GM12878 (cell line): ENCODE measurements at regions not wholly inside any gene's neighbourhood (a gene's known extent, or its start where the extent isn't known, plus 50 kb on each side); places are given as distances from the start of the nearest gene placed in this dataset.

Experiments used
- ATAC-seq: fragments of 200-7000 bp; cut with Tn5 transposase; 3 replicates; pipeline ENCODE4 v1.9.1; 2020; ENCODE audit warnings: mild to moderate bottlenecking, moderate library complexity
- BruUV-seq: library from RNA; stranded (reverse); fragments of 400-500 nt; replicated peaks from 2 replicates; lab custom pipeline; 2021; lab: Mats Ljungman, UMichigan
- CTCF ChIA-PET: fragments of 300-600 bp; sonication (Branson Sonifier 250); formaldehyde crosslinking; extraction: SDS; loops from one replicate; lab custom pipeline; 2021; ENCODE audit warnings: inconsistent platforms; lab: Yijun Ruan, JAX
- POLR2A ChIA-PET: fragments of 350-600 bp; formaldehyde crosslinking; extraction: SDS; loops from one replicate; lab custom pipeline; 2021; ENCODE audit warnings: inconsistent platforms; lab: Charles Lee
- RAD21 ChIA-PET: fragments of 300-600 bp; sonication (Branson Sonifier 250); formaldehyde crosslinking; loops from one replicate; lab custom pipeline; 2023; ENCODE audit warnings: antibody characterized with exemption; ENCODE audit not compliant: unreplicated experiment; lab: Charles Lee
- SMC1A ChIA-PET: fragments of 300-600 bp; sonication (Branson Sonifier 250); formaldehyde crosslinking; loops from one replicate; lab custom pipeline; 2023; ENCODE audit not compliant: unreplicated experiment, uncharacterized antibody; lab: Charles Lee
- DNase-seq: peaks from one replicate; pipeline ENCODE4 v3.0.0-alpha.2; 2011; ENCODE audit warnings: low read depth, low spot score
- FAIRE-seq: peaks from 3 replicates; lab custom pipeline; 2011; peaks lifted over from hg19 to GRCh38; lab: Jason Lieb, UNC
- H2AFZ ChIP-seq: 2 replicates; pipeline ENCODE4 v1.6.0; 2011; ENCODE audit warnings: low read depth, low read length, control low read depth; ENCODE audit not compliant: control insufficient read depth
- H3K27ac ChIP-seq: 2 replicates; pipeline ENCODE4 v1.5.1; 2011; ENCODE audit warnings: control low read depth; ENCODE audit not compliant: control insufficient read depth, insufficient read depth
- H3K27me3 ChIP-seq, 2 experiments: replicated peaks in 1 of 2; 2 replicates each; pipeline versions ENCODE4 v1.6.0 to v1.6.1; 2011; ENCODE audit warnings: low read length in 1 of 2; ENCODE audit not compliant: control insufficient read depth in 2 of 2, insufficient read depth in 2 of 2
- H3K36me3 ChIP-seq, 2 experiments: 2 replicates each; pipeline ENCODE4 v1.5.1; 2011; ENCODE audit warnings: low read length in 1 of 2; ENCODE audit not compliant: control insufficient read depth in 2 of 2, insufficient read depth in 2 of 2
- H3K4me1 ChIP-seq: 2 replicates; pipeline ENCODE4 v1.6.1; 2011; ENCODE audit warnings: mild to moderate bottlenecking, low read length, moderate library complexity, mixed read lengths; ENCODE audit not compliant: control insufficient read depth, insufficient read depth
- H3K4me2 ChIP-seq: 2 replicates; pipeline ENCODE4 v1.6.0; 2011; ENCODE audit warnings: control low read depth; ENCODE audit not compliant: control insufficient read depth, insufficient read depth
- H3K4me3 ChIP-seq: fragments of 200-600 bp; sonication (generic); 2 replicates; pipeline ENCODE4 v1.5.1; 2016
- H3K79me2 ChIP-seq: 2 replicates; pipeline ENCODE4 v1.6.0; 2011; ENCODE audit warnings: low read length; ENCODE audit not compliant: control insufficient read depth, insufficient read depth
- H3K9ac ChIP-seq: 2 replicates; pipeline ENCODE4 v1.8.0; 2011; ENCODE audit warnings: low read length, control low read depth, mixed read lengths; ENCODE audit not compliant: control insufficient read depth, insufficient read depth
- H3K9me3 ChIP-seq: replicated peaks from 3 replicates; pipeline ENCODE4 v1.5.1; 2011; ENCODE audit warnings: mild to moderate bottlenecking, low read length; ENCODE audit not compliant: control insufficient read depth, insufficient read depth
- H4K20me1 ChIP-seq: 2 replicates; pipeline ENCODE4 v1.6.0; 2011; ENCODE audit not compliant: control insufficient read depth, insufficient read depth
- ATF7 ChIP-seq: fragments of 450-650 bp; IDR thresholded peaks from 2 replicates; pipeline ENCODE4 v1.6.1; 2016; ENCODE audit warnings: low read depth, mild to moderate bottlenecking
- HDAC6 ChIP-seq: fragments of 200-600 bp; sonication (generic); IDR thresholded peaks from one replicate; pipeline ENCODE4 v1.8.0; 2017; ENCODE audit warnings: antibody characterized with exemption; ENCODE audit not compliant: unreplicated experiment
- HDGF ChIP-seq: fragments of 450-650 bp; IDR thresholded peaks from 2 replicates; pipeline ENCODE4 v1.6.1; 2016; ENCODE audit warnings: antibody characterized with exemption
- NR2C2 ChIP-seq: IDR thresholded peaks from 2 replicates; pipeline ENCODE4 v1.6.1; 2011; ENCODE audit warnings: borderline replicate concordance, low read depth; ENCODE audit not compliant: control insufficient read depth, insufficient read length
- POU2F2 ChIP-seq: IDR thresholded peaks from 3 replicates; pipeline ENCODE4 v1.6.1; 2011; ENCODE audit warnings: low read depth, mild to moderate bottlenecking, low read length, borderline replicate concordance
- RAD51 ChIP-seq: fragments of 450-650 bp; IDR thresholded peaks from 2 replicates; pipeline ENCODE4 v1.6.1; 2016; ENCODE audit warnings: moderate library complexity, mild to moderate bottlenecking, inconsistent platforms
- WRNIP1 ChIP-seq: IDR thresholded peaks from 2 replicates; pipeline ENCODE4 v1.6.1; 2011; ENCODE audit warnings: low read depth, low read length, improper control_type of control experiment, borderline replicate concordance
- ZNF207 ChIP-seq: fragments of 450-650 bp; IDR thresholded peaks from 2 replicates; pipeline ENCODE4 v1.6.1; 2014; ENCODE audit warnings: antibody characterized with exemption, mild to moderate bottlenecking, borderline replicate concordance
- ZNF24 ChIP-seq: fragments of 450-650 bp; IDR thresholded peaks from 2 replicates; pipeline ENCODE4 v1.6.1; 2017; ENCODE audit warnings: antibody characterized with exemption, mild to moderate bottlenecking
- WGBS: methylation state at CpG from one replicate; pipeline ENCODE4 v1.1.6; 2016; ENCODE audit warnings: low lambda C conversion rate; ENCODE audit not compliant: insufficient replicate concordance, insufficient coverage; ENCODE audit errors: missing lambda C conversion rate; 5-methylcytosine and 5-hydroxymethylcytosine counted together
- in situ Hi-C: fragments of 300-500 bp; cut with MboI; formaldehyde crosslinking; loops from 9 replicates; pipeline ENCODE4 v1.14.3; 2018; ENCODE audit warnings: mixed read lengths
- intact Hi-C: fragments of 100-400 bp; cut with micrococcal nuclease; formaldehyde crosslinking; loops from one replicate; pipeline ENCODE4 v1.14.2; 2022; ENCODE audit not compliant: unreplicated experiment
- TF ChIP-seq, protein P1 (sequence below): fragments of 450-650 bp; IDR thresholded peaks from 2 replicates; pipeline ENCODE4 v1.6.1; 2018; ENCODE audit warnings: mild to moderate bottlenecking, low read depth, moderate library complexity; ENCODE audit not compliant: partially characterized antibody
- TF ChIP-seq, protein P2 (sequence below): fragments of 450-650 bp; formaldehyde crosslinking; IDR thresholded peaks from 2 replicates; pipeline ENCODE4 v1.4.0; 2020; ENCODE audit warnings: mild to moderate bottlenecking, moderate library complexity
- TF ChIP-seq, protein P3 (sequence below): fragments of 450-650 bp; formaldehyde crosslinking; IDR thresholded peaks from 2 replicates; pipeline ENCODE4 v1.5.0; 2022; ENCODE audit warnings: mild to moderate bottlenecking, missing genetic modification characterization

DNA sequence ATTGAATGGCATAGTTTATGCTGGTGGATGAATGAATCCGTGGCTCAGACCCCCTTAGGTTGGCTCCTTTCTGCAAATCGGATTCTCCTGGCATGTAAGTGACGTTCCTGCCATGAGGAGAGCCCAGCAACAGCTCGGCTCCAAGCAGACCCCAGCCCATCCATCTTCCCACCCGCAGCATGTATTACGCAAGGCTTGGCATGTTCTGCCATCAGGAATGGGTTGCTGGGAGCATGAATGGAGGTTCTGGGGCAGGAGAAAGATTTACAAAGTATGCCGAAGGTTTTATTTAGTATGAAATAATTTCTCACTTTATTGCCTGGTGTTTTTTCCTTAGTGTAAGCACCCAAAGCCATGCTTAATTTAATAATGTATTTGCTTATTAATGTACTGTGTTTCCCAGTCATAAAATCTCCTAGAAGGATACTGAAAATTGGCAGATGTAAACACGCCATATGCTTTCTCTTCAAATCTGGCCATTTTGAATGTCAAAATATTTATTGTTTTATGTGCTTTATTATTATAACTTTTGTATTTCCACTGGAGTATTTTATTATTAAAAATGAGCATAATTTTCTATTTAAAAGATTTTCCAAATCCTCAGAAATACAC is 128.5 kb downstream of the ACKR3 start:
- FAIRE-seq = no peak
- no TSS peak for BruUV-seq
- H4K20me1 ChIP-seq = no peaks in the 10 kb centered on the region
- SMC1A ChIA-PET = no interaction called here
- H3K36me3 ChIP-seq = no peaks in the 10 kb centered on the region
- no peaks in the 10 kb centered on the region for H3K4me1 ChIP-seq
- 31% methylated on average over 8 of the region's 8 CpGs for WGBS
- no peak overlapping the region for H3K27ac ChIP-seq
- H3K27me3 ChIP-seq = peaks cover 0 to 3% of the 10 kb centered on the region in 2 experiments; a peak in 2 of 4 replicates
- ATAC-seq = no peak
- CTCF ChIA-PET = no interaction called here
- no peak overlapping the region for H2AFZ ChIP-seq
- RAD21 ChIA-PET = no interaction called here
- H3K4me2 ChIP-seq = no peak overlapping the region
- POLR2A ChIA-PET = no interaction called here
- no peak overlapping the region for H3K9ac ChIP-seq
- in situ Hi-C loops (no loop called here), intact Hi-C loops (no loop called here)
- no peak overlapping the region for H3K4me3 ChIP-seq
- H3K79me2 ChIP-seq = no peaks in the 10 kb centered on the region
- no peak for DNase-seq
- no peaks in the 10 kb centered on the region for H3K9me3 ChIP-seq
- TF ChIP-seq HDAC6 (no peak), HDGF (no peak), ATF7 (no peak), WRNIP1 (no peak), ZNF207 (no peak), RAD51 (no peak), NR2C2 (no peak), POU2F2 (no peak), ZNF24 (no peak)
- TF ChIP-seq, protein P1, sequence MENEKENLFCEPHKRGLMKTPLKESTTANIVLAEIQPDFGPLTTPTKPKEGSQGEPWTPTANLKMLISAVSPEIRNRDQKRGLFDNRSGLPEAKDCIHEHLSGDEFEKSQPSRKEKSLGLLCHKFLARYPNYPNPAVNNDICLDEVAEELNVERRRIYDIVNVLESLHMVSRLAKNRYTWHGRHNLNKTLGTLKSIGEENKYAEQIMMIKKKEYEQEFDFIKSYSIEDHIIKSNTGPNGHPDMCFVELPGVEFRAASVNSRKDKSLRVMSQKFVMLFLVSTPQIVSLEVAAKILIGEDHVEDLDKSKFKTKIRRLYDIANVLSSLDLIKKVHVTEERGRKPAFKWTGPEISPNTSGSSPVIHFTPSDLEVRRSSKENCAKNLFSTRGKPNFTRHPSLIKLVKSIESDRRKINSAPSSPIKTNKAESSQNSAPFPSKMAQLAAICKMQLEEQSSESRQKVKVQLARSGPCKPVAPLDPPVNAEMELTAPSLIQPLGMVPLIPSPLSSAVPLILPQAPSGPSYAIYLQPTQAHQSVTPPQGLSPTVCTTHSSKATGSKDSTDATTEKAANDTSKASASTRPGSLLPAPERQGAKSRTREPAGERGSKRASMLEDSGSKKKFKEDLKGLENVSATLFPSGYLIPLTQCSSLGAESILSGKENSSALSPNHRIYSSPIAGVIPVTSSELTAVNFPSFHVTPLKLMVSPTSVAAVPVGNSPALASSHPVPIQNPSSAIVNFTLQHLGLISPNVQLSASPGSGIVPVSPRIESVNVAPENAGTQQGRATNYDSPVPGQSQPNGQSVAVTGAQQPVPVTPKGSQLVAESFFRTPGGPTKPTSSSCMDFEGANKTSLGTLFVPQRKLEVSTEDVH = no peak
- TF ChIP-seq, protein P2, sequence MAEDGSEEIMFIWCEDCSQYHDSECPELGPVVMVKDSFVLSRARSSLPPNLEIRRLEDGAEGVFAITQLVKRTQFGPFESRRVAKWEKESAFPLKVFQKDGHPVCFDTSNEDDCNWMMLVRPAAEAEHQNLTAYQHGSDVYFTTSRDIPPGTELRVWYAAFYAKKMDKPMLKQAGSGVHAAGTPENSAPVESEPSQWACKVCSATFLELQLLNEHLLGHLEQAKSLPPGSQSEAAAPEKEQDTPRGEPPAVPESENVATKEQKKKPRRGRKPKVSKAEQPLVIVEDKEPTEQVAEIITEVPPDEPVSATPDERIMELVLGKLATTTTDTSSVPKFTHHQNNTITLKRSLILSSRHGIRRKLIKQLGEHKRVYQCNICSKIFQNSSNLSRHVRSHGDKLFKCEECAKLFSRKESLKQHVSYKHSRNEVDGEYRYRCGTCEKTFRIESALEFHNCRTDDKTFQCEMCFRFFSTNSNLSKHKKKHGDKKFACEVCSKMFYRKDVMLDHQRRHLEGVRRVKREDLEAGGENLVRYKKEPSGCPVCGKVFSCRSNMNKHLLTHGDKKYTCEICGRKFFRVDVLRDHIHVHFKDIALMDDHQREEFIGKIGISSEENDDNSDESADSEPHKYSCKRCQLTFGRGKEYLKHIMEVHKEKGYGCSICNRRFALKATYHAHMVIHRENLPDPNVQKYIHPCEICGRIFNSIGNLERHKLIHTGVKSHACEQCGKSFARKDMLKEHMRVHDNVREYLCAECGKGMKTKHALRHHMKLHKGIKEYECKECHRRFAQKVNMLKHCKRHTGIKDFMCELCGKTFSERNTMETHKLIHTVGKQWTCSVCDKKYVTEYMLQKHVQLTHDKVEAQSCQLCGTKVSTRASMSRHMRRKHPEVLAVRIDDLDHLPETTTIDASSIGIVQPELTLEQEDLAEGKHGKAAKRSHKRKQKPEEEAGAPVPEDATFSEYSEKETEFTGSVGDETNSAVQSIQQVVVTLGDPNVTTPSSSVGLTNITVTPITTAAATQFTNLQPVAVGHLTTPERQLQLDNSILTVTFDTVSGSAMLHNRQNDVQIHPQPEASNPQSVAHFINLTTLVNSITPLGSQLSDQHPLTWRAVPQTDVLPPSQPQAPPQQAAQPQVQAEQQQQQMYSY (CRISPR knock-in tag) = no peak
- TF ChIP-seq, protein P3, sequence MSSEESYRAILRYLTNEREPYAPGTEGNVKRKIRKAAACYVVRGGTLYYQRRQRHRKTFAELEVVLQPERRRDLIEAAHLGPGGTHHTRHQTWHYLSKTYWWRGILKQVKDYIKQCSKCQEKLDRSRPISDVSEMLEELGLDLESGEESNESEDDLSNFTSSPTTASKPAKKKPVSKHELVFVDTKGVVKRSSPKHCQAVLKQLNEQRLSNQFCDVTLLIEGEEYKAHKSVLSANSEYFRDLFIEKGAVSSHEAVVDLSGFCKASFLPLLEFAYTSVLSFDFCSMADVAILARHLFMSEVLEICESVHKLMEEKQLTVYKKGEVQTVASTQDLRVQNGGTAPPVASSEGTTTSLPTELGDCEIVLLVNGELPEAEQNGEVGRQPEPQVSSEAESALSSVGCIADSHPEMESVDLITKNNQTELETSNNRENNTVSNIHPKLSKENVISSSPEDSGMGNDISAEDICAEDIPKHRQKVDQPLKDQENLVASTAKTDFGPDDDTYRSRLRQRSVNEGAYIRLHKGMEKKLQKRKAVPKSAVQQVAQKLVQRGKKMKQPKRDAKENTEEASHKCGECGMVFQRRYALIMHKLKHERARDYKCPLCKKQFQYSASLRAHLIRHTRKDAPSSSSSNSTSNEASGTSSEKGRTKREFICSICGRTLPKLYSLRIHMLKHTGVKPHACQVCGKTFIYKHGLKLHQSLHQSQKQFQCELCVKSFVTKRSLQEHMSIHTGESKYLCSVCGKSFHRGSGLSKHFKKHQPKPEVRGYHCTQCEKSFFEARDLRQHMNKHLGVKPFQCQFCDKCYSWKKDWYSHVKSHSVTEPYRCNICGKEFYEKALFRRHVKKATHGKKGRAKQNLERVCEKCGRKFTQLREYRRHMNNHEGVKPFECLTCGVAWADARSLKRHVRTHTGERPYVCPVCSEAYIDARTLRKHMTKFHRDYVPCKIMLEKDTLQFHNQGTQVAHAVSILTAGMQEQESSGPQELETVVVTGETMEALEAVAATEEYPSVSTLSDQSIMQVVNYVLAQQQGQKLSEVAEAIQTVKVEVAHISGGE = no peak
